NCI-H1417 (cell line): ENCODE measurements at regions not wholly inside any gene's neighbourhood (a gene's known extent, or its start where the extent isn't known, plus 50 kb on each side); places are given as distances from the start of the nearest gene placed in this dataset.

Experiments
- DNase-seq, 3 experiments: peaks; one replicate each; lab custom pipeline; 2025; lab: John Stamatoyannopoulos, UW

- DNase-seq, result no peak
Observed at GRCh38 chr10:105545101-105545500, 904.0 kb downstream of the SORCS3 start.

DNA sequence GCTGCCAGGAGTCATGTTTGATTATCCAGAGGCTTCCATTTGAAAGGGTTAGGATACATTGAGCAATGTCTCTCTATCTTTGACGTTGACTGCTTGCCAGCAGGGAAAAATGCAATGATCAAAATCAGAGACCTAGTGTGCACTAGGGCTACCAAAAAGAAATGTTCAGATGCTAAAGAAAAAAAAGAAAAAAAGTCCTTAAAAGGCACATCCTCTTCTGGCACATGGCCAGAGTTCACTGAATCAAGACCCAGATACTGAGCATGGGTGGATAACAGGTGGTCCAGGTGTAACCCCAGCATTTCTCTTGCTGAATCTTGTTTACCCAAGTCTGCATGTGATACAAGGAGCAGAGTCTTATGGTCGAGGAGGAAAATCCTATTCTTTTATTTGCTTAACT, 899.3 kb downstream of the SORCS3 start:
- no peak for DNase-seq

DNA sequence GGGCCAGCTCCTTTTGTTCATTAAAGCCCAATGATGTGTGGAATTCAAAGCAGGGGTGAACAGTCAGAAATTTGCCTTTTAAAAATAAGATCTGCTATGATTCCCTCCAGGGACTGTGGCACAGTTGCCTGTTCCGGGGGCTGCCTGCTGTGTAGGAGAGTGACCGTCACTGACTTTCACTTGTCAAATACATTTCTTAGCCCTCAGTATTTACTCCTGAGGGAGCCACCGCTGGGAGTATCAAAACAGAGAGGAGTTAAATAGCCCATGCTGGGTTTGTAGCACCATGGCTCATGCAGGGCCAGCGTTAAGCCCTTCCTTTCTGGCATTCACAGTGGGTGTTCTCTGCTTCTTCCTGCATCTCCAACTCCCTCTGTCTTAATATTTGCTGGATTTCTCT, 897.8 kb downstream of the SORCS3 start:
- DNase-seq, result peak in 1 of 3 experiments; percentile 6

DNA sequence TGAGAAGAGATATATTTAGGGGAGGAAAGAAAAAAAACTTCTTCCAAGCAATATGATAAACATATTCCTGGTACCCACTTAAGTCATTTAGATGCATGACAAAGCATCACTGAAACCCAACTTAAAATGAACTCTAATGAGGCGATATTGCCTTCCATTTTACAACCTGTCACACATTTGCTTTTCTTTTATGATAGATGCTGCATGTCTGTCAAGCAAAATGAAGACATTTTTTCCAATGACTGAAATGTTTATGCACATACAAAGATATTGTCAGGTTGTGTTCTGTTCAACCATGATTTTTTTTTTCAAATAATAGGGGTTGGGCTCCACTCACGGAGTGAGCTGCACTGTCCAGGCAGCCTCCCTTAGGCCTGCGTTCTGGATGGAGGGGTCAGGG, 894.4 kb downstream of the SORCS3 start:
- DNase-seq, result no peak

- DNase-seq, result no peak
Observed at GRCh38 chr10:105534086-105534485, 893.0 kb downstream of the SORCS3 start.

DNA sequence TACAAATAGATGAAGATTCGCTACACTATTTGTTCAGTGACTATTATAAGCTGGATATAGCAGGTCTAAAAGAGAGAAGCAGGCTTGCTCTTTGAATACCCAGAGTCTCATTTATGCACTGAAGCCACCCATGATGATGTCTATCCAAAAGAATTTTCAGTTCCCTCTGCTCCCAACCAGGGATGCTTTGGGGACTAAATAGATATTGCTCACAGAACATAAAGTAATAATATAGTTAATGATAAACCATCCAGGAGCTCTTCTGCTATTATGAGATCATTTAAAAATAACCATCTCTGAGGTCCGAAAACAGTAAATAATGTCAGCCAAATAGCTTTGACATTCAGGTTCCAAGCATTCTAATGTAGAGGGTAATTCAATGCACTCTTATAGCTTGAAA, 875.4 kb downstream of the SORCS3 start:
- DNase-seq, result no peak

- DNase-seq, result peak in 1 of 3 experiments; percentile 1
Observed at GRCh38 chr10:105514106-105514505, 873.0 kb downstream of the SORCS3 start.

DNA sequence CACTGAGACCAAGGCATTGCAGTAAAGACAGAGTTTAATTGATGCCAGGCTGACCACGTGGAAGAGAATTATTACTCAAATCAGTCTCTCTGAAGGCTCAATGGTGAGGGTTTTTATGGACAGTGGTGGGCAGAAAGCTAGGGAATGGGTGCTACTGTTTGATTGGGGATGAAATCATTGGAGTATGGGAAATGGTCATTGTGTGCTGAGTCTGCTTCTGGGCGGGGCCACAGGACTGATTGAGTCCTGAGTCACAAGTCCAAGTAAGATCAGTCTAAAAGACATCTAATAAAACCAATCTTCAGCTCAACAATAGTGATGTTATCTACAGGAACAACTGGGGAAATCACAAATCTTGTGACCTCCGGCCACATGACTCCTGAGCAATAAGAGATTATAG, 868.4 kb downstream of the SORCS3 start:
- no peak for DNase-seq

DNA sequence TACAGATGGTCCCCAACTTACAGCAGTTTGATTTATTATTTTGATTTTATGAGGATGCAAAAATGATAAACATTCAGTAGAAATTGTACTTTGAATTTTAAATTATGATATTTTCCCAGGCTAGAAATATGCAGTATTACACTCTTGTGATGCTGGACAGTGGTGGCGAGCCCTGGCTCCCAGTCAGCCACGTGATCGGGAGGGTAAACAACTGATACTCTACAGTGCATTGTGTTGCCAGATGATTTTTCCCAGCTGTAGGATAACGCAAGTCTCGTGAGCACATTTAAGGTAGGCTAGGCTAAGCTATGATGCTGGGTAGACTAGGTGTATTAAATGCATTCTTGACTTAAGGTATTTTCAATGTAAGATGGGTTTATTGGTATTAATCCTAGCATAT, 865.2 kb downstream of the SORCS3 start:
- DNase-seq, result peak in 1 of 3 experiments; percentile 0

GRCh38 chr10:105503714-105504113, 862.6 kb downstream of the SORCS3 start:
- DNase-seq, result no peak

DNA sequence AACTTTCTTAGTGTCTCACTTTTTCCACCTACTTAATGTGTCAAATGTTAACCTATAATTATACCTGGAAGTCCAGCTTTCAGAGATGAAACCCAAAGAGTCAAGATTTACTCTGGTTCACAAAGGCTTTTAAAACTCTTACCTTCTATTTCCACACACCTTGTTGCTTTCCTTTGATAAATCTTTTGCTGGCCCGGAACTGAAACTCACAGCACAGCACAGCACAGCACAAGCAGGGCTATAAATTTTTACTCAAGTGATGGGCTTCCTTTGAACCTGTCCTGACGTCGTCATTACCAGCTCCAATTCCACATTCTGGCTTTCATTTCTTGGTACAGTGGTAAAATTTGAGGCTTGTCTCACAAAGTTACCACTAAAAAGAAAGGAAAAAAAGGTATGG, 861.0 kb downstream of the SORCS3 start:
- no peak for DNase-seq

DNA sequence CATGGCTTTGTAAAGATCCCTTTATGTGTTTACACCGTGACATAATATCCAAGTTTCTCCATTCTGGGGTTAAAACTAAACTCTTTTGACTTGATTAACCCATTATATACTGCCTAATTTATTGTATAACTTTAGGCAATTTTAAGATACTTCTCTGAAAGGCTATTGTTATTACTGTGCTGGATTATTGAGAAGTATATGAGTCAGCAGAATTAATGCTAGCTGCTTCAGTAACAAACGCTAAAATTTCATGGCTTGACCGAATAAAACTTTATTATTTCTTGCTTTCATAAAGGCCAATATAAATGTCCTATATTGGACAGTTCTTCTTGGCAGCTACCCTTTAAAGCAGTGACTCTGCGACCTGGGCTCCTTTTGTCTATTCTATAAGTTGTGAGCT, 853.9 kb downstream of the SORCS3 start:
- no peak for DNase-seq

- DNase-seq, result no peak
Observed at GRCh38 chr10:105494303-105494702, 853.2 kb downstream of the SORCS3 start.

DNA sequence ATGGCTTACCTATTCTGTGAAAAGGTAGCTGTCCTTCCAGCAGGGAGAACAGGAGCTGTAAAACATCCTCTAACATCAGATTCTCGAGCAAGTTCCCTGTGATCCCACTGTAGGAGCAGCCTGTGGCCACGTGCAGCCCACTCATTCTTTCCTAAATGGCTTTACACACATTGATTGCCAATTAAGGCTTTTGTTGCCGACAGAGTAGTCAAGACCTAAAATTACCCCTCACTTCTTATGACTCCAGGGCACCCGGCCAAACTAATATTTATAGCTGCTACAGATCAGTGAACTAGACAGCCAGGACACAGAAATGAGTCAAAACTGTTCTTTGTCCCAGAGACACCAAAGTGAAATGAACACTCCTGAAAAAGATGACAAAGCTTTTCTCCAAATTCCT, 832.1 kb downstream of the SORCS3 start:
- DNase-seq, result peak in 2 of 3 experiments; percentile 12 to 65

DNA sequence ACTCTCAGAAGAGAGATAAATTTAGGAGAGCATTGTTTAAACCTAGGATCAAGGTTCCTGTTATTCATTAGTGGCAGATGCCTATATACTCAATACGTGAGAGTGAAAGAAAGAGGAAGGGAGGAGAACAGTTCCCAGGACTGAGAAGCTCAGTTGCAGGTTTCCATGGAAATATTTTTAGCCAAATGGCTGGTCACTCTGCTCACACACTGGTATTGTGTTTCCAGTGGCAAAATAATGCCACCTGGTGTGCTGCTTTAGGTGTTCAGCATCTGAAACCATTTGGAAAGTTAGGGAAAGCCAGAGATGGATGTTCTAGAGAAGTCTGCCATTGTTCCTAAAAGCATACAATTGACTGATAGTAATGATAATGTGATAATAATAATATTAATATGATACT, 827.7 kb downstream of the SORCS3 start:
- peak in 1 of 3 experiments; percentile 1 for DNase-seq

GRCh38 chr10:105466521-105466920, 825.4 kb downstream of the SORCS3 start:
- DNase-seq, result no peak

DNA sequence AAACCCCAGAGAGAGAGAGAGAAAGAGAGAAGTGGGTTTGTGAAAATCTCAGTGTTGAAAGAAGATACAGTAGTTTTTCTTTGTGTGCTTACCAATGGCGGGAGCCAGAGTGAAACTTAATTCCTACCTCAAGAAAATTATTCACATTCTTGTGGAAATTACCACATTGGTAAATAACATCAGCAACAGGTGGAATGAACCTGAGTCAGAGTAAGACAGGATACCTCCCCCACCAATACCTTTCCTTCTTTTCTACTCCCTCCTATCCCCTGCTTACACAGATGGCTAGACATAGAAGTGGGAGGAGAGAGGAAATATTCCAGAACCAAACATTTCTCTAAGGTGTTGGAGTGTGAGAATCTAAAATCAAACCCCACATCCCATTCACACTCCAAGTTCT, 793.9 kb downstream of the SORCS3 start:
- DNase-seq, result no peak

DNA sequence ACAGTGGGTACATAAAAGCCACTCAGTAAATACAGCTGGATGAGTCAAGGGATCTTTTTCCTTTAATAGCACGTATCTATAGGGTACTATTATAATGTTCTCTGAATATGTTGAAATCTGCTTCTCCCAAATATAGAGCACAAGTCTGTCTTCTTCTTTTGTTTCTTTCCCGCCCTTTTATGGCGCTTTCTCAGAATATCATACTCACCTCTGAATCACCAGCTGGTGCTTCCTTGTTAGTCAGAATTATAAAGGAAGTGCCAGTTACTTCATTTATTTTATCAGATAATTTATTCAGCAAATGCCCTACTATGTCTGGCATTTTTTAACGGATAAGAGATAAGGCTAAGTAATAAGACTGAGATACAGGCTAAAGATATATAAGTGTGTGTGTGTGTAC, 772.9 kb downstream of the SORCS3 start:
- no peak for DNase-seq

DNA sequence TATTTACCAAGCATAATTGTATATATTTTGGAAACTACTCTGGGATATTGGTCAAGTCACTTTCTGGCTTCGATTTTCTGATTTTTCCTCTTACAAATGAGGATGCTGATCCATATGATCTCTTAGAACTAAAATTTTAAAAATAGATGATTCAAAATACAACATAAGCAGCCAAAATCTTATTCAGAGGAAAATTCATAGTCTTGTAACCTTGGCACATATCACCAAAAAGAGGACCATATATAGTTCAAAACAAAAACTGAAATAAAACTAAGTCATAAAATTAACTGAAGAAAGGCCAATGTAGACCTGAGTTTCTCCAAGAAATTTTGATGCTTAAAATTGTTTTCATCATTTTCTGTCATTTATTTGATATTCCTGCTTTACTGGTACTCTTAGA, 768.3 kb downstream of the SORCS3 start:
- no peak for DNase-seq

DNA sequence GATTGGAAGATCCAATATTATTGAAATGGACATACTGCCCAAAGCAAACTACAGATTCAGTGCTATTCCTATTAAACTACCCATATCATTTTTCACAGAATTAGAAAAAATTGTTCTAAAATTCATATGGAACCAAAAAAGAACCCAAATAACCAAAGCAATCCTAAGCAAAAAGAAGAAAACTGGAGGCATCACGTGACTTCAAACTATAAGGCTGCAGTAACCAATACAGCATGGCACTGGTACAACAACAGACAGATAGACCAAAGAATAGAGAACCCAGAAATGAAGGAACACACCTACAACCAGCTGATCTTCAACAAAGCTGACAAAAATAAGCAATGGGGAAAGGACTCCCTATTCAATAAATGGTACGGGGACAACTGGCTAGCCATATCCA, 765.4 kb downstream of the SORCS3 start:
- DNase-seq, result no peak

DNA sequence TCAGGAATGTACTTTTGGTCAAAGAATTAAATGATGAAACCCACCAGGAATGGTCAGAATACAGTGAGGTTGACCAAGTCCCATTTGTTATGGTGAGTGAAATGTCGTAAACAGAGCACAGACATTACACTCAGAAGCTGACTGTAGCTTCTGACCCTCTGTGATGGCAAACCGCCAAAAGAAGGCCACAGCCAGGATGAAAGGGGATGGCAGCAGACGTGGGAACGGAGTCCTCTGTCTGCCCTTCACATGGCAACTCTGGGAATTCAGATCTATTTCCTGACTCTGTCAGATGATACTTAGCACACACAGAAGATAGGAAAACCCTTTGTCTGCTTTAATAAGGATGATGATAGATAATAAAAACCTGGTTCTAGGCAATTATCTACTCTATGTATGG, 757.1 kb downstream of the SORCS3 start:
- DNase-seq, result peak in 1 of 3 experiments; percentile 2

DNA sequence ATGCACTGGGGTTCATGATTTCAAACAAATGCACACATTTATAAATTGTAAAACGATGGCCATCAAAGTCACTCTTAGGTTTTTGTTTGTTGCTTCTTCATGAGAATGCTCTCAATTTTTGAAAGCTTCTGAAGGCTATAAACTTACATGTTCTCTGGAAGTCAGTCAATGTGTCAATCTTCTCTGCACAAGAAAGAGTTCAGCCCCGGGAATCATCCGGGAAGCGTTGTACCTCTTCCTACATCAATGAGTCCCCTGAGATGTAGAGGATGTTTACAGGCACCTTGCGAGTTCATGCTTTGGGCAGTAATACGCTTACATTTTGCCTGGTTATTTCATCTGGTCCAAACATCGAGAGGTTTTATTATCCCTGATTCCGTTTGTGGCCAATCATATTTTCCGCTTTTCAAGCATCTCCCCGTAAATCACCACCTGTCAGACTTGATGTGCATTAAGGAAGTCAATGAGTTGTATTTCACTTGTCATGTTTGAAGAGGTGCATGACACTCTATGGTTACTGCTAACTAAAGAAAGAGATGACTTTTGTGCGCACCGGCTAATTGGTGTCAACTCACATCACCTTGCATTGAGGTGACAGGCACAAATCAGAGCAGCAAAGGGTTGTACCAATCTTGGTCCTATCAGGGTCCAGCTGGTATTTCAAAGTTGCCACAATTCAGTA, 750.7 kb downstream of the SORCS3 start:
- peak in 2 of 3 experiments; percentile 9 to 61 for DNase-seq

GRCh38 chr10:105387971-105388370, 746.9 kb downstream of the SORCS3 start:
- no peak for DNase-seq

DNA sequence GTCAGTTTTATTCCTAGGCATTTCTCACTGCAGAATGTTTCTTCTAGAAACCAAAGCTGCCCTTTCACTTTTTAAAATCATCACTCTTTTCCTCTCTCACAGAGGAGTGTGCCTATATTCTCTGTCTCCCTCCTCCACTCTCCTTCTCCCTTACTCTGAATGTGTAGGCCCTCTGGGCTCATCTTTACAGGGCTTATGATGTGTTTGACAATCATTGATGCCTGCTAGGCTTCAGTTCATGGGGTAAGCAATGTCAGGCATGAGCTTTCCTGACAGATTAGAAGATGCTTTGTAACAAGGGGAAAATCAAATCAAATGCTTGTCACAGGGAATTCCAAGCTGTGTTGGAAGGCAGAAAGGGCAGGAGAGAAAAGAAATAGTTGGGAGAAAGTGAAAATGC, 742.9 kb downstream of the SORCS3 start:
- no peak for DNase-seq
